K562 (cell line): ENCODE measurements at regions not wholly inside any gene's neighbourhood (a gene's known extent, or its start where the extent isn't known, plus 50 kb on each side); places are given as distances from the start of the nearest gene placed in this dataset.

Experiments
- ATAC-seq: fragments of 200-7000 bp; cut with Tn5 transposase; 3 replicates; pipeline ENCODE4 v1.9.1; 2020; ENCODE audit warnings: moderate library complexity
- BruUV-seq: library from RNA; stranded (reverse); fragments of 400-500 nt; replicated peaks from 2 replicates; lab custom pipeline; 2021; lab: Mats Ljungman, UMichigan
- CTCF ChIA-PET: fragments of 300-600 bp; formaldehyde crosslinking; extraction: SDS; loops from one replicate; lab custom pipeline; 2021; ENCODE audit warnings: low intra/inter-chr PET ratio; lab: Yijun Ruan, JAX
- POLR2A ChIA-PET: fragments of 300-600, 350-650 bp; sonication (Branson Sonifier 250); formaldehyde crosslinking; extraction: SDS; loops from one replicate; lab custom pipeline; 2021; ENCODE audit warnings: antibody characterized with exemption, inconsistent platforms; lab: Yijun Ruan, JAX
- DNase-seq, 4 experiments: peaks; one replicate each; pipeline versions ENCODE4 v3.0.0 to v3.0.0-alpha.2; 2011 to 2018; ENCODE audit warnings: low spot score in 3 of 4, mixed read lengths in 3 of 4; ENCODE audit errors: extremely low read depth in 1 of 4
- FAIRE-seq: peaks from 2 replicates; lab custom pipeline; 2011; peaks lifted over from hg19 to GRCh38; lab: Jason Lieb, UNC
- H2AFZ ChIP-seq: 2 replicates; pipeline ENCODE4 v1.6.0; 2011; ENCODE audit warnings: low read depth, low read length, control low read depth, inconsistent platforms
- H3K27ac ChIP-seq: fragments of 200-600 bp; 3 replicates; pipeline ENCODE4 v1.8.0; 2011; ENCODE audit warnings: low read depth, mild to moderate bottlenecking, control low read depth, inconsistent platforms, low read length, moderate library complexity, mixed read lengths; ENCODE audit errors: extremely low read depth
- H3K27me3 ChIP-seq, 2 experiments: fragments of 300-600 bp in 1 of 2; 2 replicates in 1 of 2; 3 replicates in 1 of 2; pipeline versions ENCODE4 v1.6.0 to v1.8.0; 2011; ENCODE audit warnings: inconsistent platforms in 2 of 2, low read length in 2 of 2, mild to moderate bottlenecking in 1 of 2, mixed read lengths in 1 of 2, moderate library complexity in 1 of 2; ENCODE audit not compliant: control insufficient read depth in 2 of 2, insufficient read depth in 2 of 2
- H3K36me3 ChIP-seq: fragments of 300-600 bp; 3 replicates; pipeline ENCODE4 v1.8.0; 2011; ENCODE audit warnings: mild to moderate bottlenecking, low read length, inconsistent platforms; ENCODE audit not compliant: control insufficient read depth, insufficient read depth
- H3K4me1 ChIP-seq, 2 experiments: fragments of 200-600 bp in 1 of 2; replicated peaks in 1 of 2; 2 replicates in 1 of 2; 3 replicates in 1 of 2; pipeline versions ENCODE4 v1.5.1 to v1.8.0; 2011; ENCODE audit warnings: inconsistent platforms in 2 of 2, low read length in 2 of 2, mild to moderate bottlenecking in 1 of 2, mixed read lengths in 1 of 2, moderate library complexity in 1 of 2; ENCODE audit not compliant: control insufficient read depth in 2 of 2, insufficient read depth in 2 of 2
- H3K4me2 ChIP-seq: 2 replicates; pipeline ENCODE4 v1.6.1; 2011; ENCODE audit warnings: low read length, control low read depth, inconsistent platforms, mixed read lengths; ENCODE audit not compliant: insufficient read depth
- H3K4me3 ChIP-seq: fragments of 200-600 bp; sonication (generic), shearing (Covaris generic); 2 replicates; pipeline ENCODE4 v1.5.1; 2016; ENCODE audit warnings: control low read depth, inconsistent platforms
- H3K79me2 ChIP-seq: fragments of 200-600 bp; 3 replicates; pipeline ENCODE4 v1.8.0; 2011; ENCODE audit warnings: low read length, inconsistent platforms; ENCODE audit not compliant: control insufficient read depth, insufficient read depth
- H3K9ac ChIP-seq, 2 experiments: 2 replicates each; pipeline versions ENCODE4 v1.6.0 to v1.6.1; 2011; ENCODE audit warnings: low read depth in 2 of 2, low read length in 2 of 2, control low read depth in 1 of 2, inconsistent platforms in 1 of 2, mild to moderate bottlenecking in 1 of 2, mixed read lengths in 1 of 2; ENCODE audit not compliant: insufficient read depth in 1 of 2
- H3K9me1 ChIP-seq: one replicate; pipeline ENCODE4 v1.6.0; 2011; ENCODE audit warnings: inconsistent platforms, mild to moderate bottlenecking, low read length, moderate library complexity; ENCODE audit not compliant: control insufficient read depth, insufficient read depth
- H3K9me3 ChIP-seq: replicated peaks from 2 replicates; pipeline ENCODE4 v1.5.1; 2011; ENCODE audit warnings: low read depth, low read length, inconsistent platforms; ENCODE audit not compliant: control insufficient read depth, insufficient read depth
- H4K20me1 ChIP-seq: replicated peaks from 2 replicates; pipeline ENCODE4 v1.6.1; 2011; ENCODE audit warnings: low read length, inconsistent platforms, mixed read lengths; ENCODE audit not compliant: control insufficient read depth, insufficient read depth
- CUX1 ChIP-seq: fragments of 200-800 bp; sonication (Bioruptor generic); IDR thresholded peaks from 2 replicates; pipeline ENCODE4 v1.6.1; 2016; ENCODE audit warnings: missing genetic modification characterization, missing compliant biosample characterization
- HNRNPLL ChIP-seq: fragments of 200-400 bp; formaldehyde crosslinking; IDR thresholded peaks from 2 replicates; pipeline ENCODE4 v1.6.1; 2017; ENCODE audit warnings: low read length, low read depth, mild to moderate bottlenecking; ENCODE audit not compliant: poor library complexity, severe bottlenecking
- HNRNPUL1 ChIP-seq: fragments of 200-400 bp; formaldehyde crosslinking; IDR thresholded peaks from 2 replicates; pipeline ENCODE4 v1.6.1; 2017; ENCODE audit warnings: low read length
- NCOA6 ChIP-seq: fragments of 450-650 bp; IDR thresholded peaks from 2 replicates; pipeline ENCODE4 v1.6.1; 2017; ENCODE audit warnings: mild to moderate bottlenecking
- RAD21 ChIP-seq, 2 experiments: fragments of 250-450 bp in 1 of 2; fragments of 450-650 bp in 1 of 2; sonication (Bioruptor Pico) in 1 of 2; formaldehyde crosslinking in 1 of 2; IDR thresholded peaks in 1 of 2; conservative IDR thresholded peaks in 1 of 2; 2 replicates each; pipeline versions ENCODE4 v1.4.0 to v1.8.0; 2020 to 2022; ENCODE audit warnings: mild to moderate bottlenecking in 2 of 2, moderate library complexity in 1 of 2
- THRB ChIP-seq: fragments of 450-650 bp; formaldehyde crosslinking; conservative IDR thresholded peaks from 2 replicates; pipeline ENCODE4 v1.4.0; 2022; ENCODE audit warnings: mild to moderate bottlenecking, missing genetic modification characterization
- ZNF551 ChIP-seq: fragments of 250-450 bp; sonication (Bioruptor Pico); IDR thresholded peaks from 2 replicates; pipeline ENCODE4 v1.5.0; 2021; ENCODE audit warnings: mild to moderate bottlenecking, moderate library complexity
- WGBS: fragments of 100-300 bp; shearing (Covaris generic); methylation state at CpG from one replicate; pipeline ENCODE4 v1.1.6; 2016; ENCODE audit warnings: low coverage, mixed read lengths; ENCODE audit not compliant: insufficient coverage; ENCODE audit errors: missing lambda C conversion rate; 5-methylcytosine and 5-hydroxymethylcytosine counted together
- in situ Hi-C: fragments of 300-500 bp; cut with MboI; formaldehyde crosslinking; loops from 4 replicates; pipeline ENCODE4 v1.15.0; 2018; ENCODE audit warnings: inconsistent platforms, mixed read lengths
- intact Hi-C: fragments of 100-400 bp; cut with micrococcal nuclease; formaldehyde crosslinking; loops from 2 replicates; pipeline ENCODE4 v1.14.2; 2022
- TF ChIP-seq, protein P1 (sequence below): fragments of 250-450 bp; sonication (Bioruptor Pico); IDR thresholded peaks from 2 replicates; pipeline ENCODE4 v1.8.0; 2022; ENCODE audit warnings: moderate library complexity, mild to moderate bottlenecking, inconsistent platforms

DNA sequence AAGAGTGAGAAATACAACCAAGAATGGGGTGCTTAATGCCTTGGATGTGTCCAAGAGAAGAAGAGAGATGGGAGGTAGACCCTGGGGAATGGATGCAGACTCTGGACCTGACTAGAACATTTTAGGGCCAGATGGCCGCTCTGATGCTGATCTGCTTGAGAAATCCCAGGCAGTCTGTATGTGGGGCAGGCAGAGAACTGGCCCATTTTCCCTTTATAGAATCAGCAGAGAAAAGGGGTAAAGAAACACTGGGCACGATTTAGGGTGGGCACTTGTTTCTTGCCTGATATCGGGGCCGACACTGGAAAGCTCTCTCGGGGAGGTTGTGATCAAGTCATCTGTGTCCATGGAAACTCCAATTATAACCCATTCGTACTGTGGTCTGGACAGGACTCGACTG, 118.5 kb upstream of the FSTL4 start:
- ATAC-seq (no peak), DNase-seq (no peak), FAIRE-seq (no peak)
- H3K9ac ChIP-seq, result no peak overlapping the region
- POLR2A ChIA-PET, result no interaction called here
- CTCF ChIA-PET, result no interaction called here
- no peaks in the 10 kb centered on the region for H3K4me1 ChIP-seq
- no peaks in the 10 kb centered on the region for H4K20me1 ChIP-seq
- TF ChIP-seq HNRNPUL1, result no peak
- H3K79me2 ChIP-seq, result no peaks in the 10 kb centered on the region
- no peak overlapping the region for H3K4me2 ChIP-seq
- no peak overlapping the region for H3K27ac ChIP-seq
- no peak overlapping the region for H2AFZ ChIP-seq
- H3K27me3 ChIP-seq, result peaks cover 0 to 8% of the 10 kb centered on the region in 2 experiments; a peak in 1 of 5 replicates
- no TSS peak for BruUV-seq
- H3K36me3 ChIP-seq, result no peaks in the 10 kb centered on the region
- H3K9me1 ChIP-seq, result no peaks in the 10 kb centered on the region
- in situ Hi-C loops, result no loop called here
- WGBS, result 4% methylated on average over 7 of the region's 7 CpGs
- no peaks in the 10 kb centered on the region for H3K9me3 ChIP-seq
- no peak overlapping the region for H3K4me3 ChIP-seq
- intact Hi-C loops, result no loop called here

- in situ Hi-C loops, result no loop called here
- Histone ChIP-seq H3K4me2 (no peak overlapping the region), H3K36me3 (no peaks in the 10 kb centered on the region), H4K20me1 (no peaks in the 10 kb centered on the region), H3K27me3 (peaks cover 0 to 9% of the 10 kb centered on the region in 2 experiments; a peak in 1 of 5 replicates), H3K79me2 (no peaks in the 10 kb centered on the region), H3K9me1 (no peaks in the 10 kb centered on the region), H3K9ac (no peak overlapping the region), H3K4me1 (no peaks in the 10 kb centered on the region), H3K4me3 (no peak overlapping the region), H2AFZ (no peak overlapping the region), H3K9me3 (no peaks in the 10 kb centered on the region), H3K27ac (no peak overlapping the region)
- WGBS, result 0% methylated on average over 6 of the region's 6 CpGs
- FAIRE-seq (no peak), DNase-seq (no peak), ATAC-seq (no peak)
- BruUV-seq, result no TSS peak
- POLR2A ChIA-PET, result no interaction called here
- intact Hi-C loops, result no loop called here
- CTCF ChIA-PET, result no interaction called here
- TF ChIP-seq THRB (no peak), RAD21 (CRISPR knock-in tag; conservative IDR thresholded peaks at IDR 0.05 in 1 of 2, IDR thresholded peaks at IDR 0.05 in 1 of 2) (no peak), CUX1 (CRISPR knock-in tag) (no peak), NCOA6 (no peak), HNRNPLL (no peak), ZNF551 (CRISPR knock-in tag) (no peak)
- TF ChIP-seq, protein P1, sequence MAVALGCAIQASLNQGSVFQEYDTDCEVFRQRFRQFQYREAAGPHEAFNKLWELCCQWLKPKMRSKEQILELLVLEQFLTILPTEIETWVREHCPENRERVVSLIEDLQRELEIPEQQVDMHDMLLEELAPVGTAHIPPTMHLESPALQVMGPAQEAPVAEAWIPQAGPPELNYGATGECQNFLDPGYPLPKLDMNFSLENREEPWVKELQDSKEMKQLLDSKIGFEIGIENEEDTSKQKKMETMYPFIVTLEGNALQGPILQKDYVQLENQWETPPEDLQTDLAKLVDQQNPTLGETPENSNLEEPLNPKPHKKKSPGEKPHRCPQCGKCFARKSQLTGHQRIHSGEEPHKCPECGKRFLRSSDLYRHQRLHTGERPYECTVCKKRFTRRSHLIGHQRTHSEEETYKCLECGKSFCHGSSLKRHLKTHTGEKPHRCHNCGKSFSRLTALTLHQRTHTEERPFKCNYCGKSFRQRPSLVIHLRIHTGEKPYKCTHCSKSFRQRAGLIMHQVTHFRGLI (CRISPR knock-in tag), result no peak
Observed at GRCh38 chr5:133730346-133730745, 118.0 kb upstream of the FSTL4 start.
